IMR-90 (cell line): ENCODE measurements at regions not wholly inside any gene's neighbourhood (a gene's known extent, or its start where the extent isn't known, plus 50 kb on each side); places are given as distances from the start of the nearest gene placed in this dataset.

ENCODE experiments used
- CEBPB ChIP-seq: IDR thresholded peaks from 2 replicates; pipeline ENCODE4 v1.6.1; 2012; ENCODE audit warnings: low read depth, low read length, improper control_type of control experiment
- CTCF ChIP-seq: conservative IDR thresholded peaks from 2 replicates; pipeline ENCODE4 v1.5.1; 2012; ENCODE audit warnings: mild to moderate bottlenecking, low read depth, low read length, improper control_type of control experiment
- POLR2A ChIP-seq: IDR thresholded peaks from 2 replicates; pipeline ENCODE4 v1.6.1; 2012; ENCODE audit warnings: mild to moderate bottlenecking, low read depth, low read length
- RAD21 ChIP-seq: IDR thresholded peaks from 2 replicates; pipeline ENCODE4 v1.6.1; 2012; ENCODE audit warnings: low read length, improper control_type of control experiment
- RCOR1 ChIP-seq: IDR thresholded peaks from 2 replicates; pipeline ENCODE4 v1.6.1; 2012; ENCODE audit warnings: mild to moderate bottlenecking, low read length, improper control_type of control experiment; ENCODE audit not compliant: insufficient replicate concordance

GRCh38 chr20:48120120-48120519, 334.8 kb upstream of the SULF2 start:
- TF ChIP-seq CTCF: no peak
- 0 out of 2 replicates have a peak, but pooled peaks have one; percentile 27 for TF ChIP-seq CEBPB
- no peak for TF ChIP-seq RAD21
- no peak for TF ChIP-seq RCOR1
- TF ChIP-seq POLR2A: no peak
